Breast epithelium (tissue), 4 donors: ENCODE measurements at regions not wholly inside any gene's neighbourhood (a gene's known extent, or its start where the extent isn't known, plus 50 kb on each side); places are given as distances from the start of the nearest gene placed in this dataset.
"Not testable (repeated sequence)": the region's sequence is repeated elsewhere in the genome, so short reads cannot be mapped to it uniquely, and the experiment has no call there.

ENCODE experiments used
- DNase-seq, 2 donors: peaks; one replicate each; pipeline ENCODE4 v3.0.0-alpha.2; 2019; ENCODE audit warnings: low spot score in 2 of 2
- H3K27ac ChIP-seq, 2 donors: fragments of 200-600 bp; sonication (generic) in 1 of 2; one replicate each; pipeline ENCODE4 v1.5.1; 2016 to 2019; ENCODE audit warnings: mild to moderate bottlenecking in 1 of 2
- H3K27me3 ChIP-seq, 2 donors: fragments of 200-600 bp; sonication (generic) in 1 of 2; one replicate each; pipeline versions ENCODE4 v1.5.1 to v1.6.0; 2017 to 2019; ENCODE audit warnings: control low read depth in 1 of 2, mild to moderate bottlenecking in 1 of 2
- H3K36me3 ChIP-seq: fragments of 200-600 bp; one replicate; pipeline ENCODE4 v1.5.1; 2019
- H3K4me1 ChIP-seq, 2 donors: fragments of 200-600 bp; sonication (generic); one replicate each; pipeline ENCODE4 v1.5.1; 2016 to 2019; ENCODE audit warnings: control low read depth in 1 of 2
- H3K4me3 ChIP-seq, 3 donors: fragments of 200-600 bp; sonication (generic); 1 replicate in 2 of 3; 2 replicates in 1 of 3; pipeline ENCODE4 v1.5.1; 2016 to 2019; ENCODE audit warnings: mild to moderate bottlenecking in 3 of 3, moderate library complexity in 2 of 3
- H3K9me3 ChIP-seq, 2 donors: fragments of 200-600 bp; sonication (generic) in 1 of 2; one replicate each; pipeline ENCODE4 v1.5.1; 2016 to 2019; ENCODE audit warnings: control low read depth in 1 of 2
- POLR2A ChIP-seq: fragments of 450-650 bp; IDR thresholded peaks from one replicate; pipeline ENCODE4 v1.6.1; 2016; ENCODE audit warnings: antibody characterized with exemption, mild to moderate bottlenecking, moderate library complexity
- POLR2AphosphoS5 ChIP-seq, 3 donors: sonication (generic); formaldehyde crosslinking; IDR thresholded peaks; one replicate each; pipeline ENCODE4 v1.6.1; 2017; ENCODE audit warnings: antibody characterized with exemption in 3 of 3
- intact Hi-C: fragments of 100-400 bp; cut with DNase I; formaldehyde crosslinking; loops from one replicate; pipeline ENCODE4 v1.15.1; 2023; ENCODE audit warnings: low total_unique reads
- TF ChIP-seq, protein P1 (sequence below), 3 donors: fragments of 450-650 bp; IDR thresholded peaks; one replicate each; pipeline ENCODE4 v1.5.1; 2016 to 2017; ENCODE audit warnings: antibody characterized with exemption in 3 of 3, mild to moderate bottlenecking in 3 of 3, moderate library complexity in 3 of 3

DNA sequence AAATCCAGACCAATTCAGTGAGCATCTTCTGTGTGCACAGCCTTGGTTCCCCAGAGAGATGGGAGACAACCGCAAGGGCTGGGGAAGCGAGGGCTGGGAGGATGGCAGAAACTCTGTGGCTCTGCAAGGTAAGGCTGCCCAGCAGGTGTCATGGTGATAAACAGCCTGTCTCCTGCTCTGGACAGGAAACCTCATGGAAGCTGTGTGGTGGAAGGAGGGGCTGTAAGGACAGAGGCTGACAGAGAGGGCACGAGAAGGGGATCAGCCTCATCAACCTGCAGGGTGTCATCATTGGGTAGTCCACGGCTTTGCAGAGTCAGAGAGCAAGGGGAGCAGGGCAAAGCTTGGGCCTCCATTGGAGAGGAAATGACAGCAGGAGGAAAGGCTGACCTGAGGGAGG, 138.4 kb upstream of the CADM1 start:
- TF ChIP-seq POLR2A (no peak), POLR2AphosphoS5 (IDR thresholded peaks at IDR 0.05) (no peak)
- TF ChIP-seq, protein P1, sequence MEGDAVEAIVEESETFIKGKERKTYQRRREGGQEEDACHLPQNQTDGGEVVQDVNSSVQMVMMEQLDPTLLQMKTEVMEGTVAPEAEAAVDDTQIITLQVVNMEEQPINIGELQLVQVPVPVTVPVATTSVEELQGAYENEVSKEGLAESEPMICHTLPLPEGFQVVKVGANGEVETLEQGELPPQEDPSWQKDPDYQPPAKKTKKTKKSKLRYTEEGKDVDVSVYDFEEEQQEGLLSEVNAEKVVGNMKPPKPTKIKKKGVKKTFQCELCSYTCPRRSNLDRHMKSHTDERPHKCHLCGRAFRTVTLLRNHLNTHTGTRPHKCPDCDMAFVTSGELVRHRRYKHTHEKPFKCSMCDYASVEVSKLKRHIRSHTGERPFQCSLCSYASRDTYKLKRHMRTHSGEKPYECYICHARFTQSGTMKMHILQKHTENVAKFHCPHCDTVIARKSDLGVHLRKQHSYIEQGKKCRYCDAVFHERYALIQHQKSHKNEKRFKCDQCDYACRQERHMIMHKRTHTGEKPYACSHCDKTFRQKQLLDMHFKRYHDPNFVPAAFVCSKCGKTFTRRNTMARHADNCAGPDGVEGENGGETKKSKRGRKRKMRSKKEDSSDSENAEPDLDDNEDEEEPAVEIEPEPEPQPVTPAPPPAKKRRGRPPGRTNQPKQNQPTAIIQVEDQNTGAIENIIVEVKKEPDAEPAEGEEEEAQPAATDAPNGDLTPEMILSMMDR (IDR thresholded peaks at IDR 0.05), result no peak
- Histone ChIP-seq H3K27ac (no peak overlapping the region), H3K27me3 (peaks cover 0 to 8% of the 10 kb centered on the region in 2 donors), H3K4me1 (no peaks in the 10 kb centered on the region), H3K4me3 (no peak overlapping the region), H3K36me3 (no peaks in the 10 kb centered on the region), H3K9me3 (no peaks in the 10 kb centered on the region)
- no peak for DNase-seq
- intact Hi-C loops, result no loop called here

DNA sequence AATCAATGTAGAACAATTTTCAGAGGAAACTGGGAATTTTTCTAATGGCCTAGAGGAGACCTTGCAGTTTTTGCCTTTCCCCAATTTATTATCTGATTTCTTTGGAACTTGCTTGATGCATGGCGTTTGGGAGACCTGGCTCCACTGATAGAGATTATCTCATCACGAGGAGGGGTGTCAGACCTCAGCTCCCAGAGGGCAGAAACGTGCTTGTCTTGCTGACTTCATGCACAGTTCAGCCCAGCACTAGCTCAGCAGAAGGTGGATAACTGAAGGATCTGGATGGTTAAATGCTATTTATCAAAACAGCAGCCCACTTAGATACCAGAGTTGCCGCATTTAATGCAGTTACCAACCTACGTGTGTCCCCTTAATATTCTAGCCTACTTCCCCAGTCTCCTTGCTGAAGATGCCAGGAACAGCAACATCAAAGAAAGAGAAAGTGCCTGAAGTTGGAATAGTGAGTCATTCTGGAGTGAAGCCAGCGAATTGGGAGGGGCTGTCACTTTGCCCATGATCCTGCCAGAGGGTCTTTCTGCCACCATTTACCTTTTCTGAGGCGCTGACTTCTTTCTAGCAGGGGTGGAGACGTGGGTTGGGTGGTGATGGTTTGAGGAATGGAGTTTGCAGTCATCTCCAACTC, 133.5 kb upstream of the CADM1 start:
- Histone ChIP-seq H3K4me1 (no peaks in the 10 kb centered on the region), H3K27ac (no peak overlapping the region), H3K9me3 (no peaks in the 10 kb centered on the region), H3K36me3 (no peaks in the 10 kb centered on the region), H3K4me3 (no peak overlapping the region), H3K27me3 (no peaks in the 10 kb centered on the region)
- no peak for DNase-seq
- TF ChIP-seq POLR2AphosphoS5 (IDR thresholded peaks at IDR 0.05) (no peak), POLR2A (no peak)
- TF ChIP-seq, protein P1 (IDR thresholded peaks at IDR 0.05), result no peak
- intact Hi-C loops, result no loop called here

DNA sequence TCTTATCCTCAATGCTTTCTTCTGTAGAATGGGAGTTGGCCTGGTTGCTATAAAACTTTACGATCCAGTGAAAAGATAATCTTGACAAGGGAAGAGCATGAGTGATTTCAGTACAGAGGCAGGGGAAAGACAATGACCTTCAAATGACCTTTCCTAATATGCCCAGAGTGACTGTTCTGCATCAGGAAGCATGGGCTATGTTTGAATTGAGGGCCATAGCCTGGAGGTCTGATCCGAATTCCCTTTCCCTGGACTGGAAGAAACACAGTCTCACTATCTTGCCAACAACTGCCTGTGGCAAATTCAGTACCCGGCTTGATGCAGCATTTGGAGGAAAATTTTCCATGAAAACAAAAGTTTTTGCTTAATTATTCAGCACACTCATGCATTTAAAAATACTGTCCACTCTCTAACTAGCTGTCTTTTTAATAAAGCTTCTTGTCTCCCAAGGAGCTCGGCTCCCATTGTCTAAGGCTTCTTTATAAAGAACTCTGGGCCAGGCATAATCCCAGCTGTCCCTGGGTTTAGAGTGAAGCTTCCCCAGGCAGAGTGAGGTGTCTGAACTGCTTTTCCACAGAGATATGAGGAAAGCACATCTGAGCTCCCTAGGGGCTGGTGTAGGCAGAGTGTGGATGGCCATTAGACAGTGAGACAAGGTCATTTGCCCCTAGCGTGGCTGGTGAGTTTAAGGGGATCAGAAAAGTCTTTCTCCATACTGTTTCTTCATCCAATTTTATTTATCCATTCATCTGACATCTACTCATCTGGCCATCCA, 132.7 kb upstream of the CADM1 start:
- TF ChIP-seq POLR2A (no peak), POLR2AphosphoS5 (IDR thresholded peaks at IDR 0.05) (no peak)
- TF ChIP-seq, protein P1 (IDR thresholded peaks at IDR 0.05), result no peak
- H3K27me3 ChIP-seq, result no peaks in the 10 kb centered on the region
- H3K27ac ChIP-seq, result no peak overlapping the region
- no peak overlapping the region for H3K4me3 ChIP-seq
- H3K9me3 ChIP-seq, result no peaks in the 10 kb centered on the region
- DNase-seq, result no peak
- H3K4me1 ChIP-seq, result no peaks in the 10 kb centered on the region
- intact Hi-C loops, result no loop called here
- H3K36me3 ChIP-seq, result no peaks in the 10 kb centered on the region

DNA sequence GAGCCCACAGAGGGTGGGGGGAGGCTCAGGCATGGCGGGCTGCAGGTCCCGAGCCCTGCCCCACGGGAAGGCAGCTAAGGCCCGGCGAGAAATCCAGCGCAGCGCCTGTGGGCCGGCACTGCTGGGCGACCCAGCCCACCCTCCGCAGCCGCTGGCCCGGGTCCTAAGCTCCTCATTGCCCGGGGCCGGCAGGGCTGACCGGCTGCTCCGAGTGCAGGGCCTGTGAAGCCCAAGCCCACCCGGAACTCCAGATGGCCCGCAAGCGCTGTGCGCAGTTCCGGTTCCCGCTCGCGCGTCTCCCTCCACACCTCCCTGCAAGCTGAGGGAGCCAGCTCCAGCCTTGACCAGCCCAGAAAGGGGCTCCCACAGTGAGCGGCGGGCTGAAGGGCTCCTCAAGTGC, 129.8 kb upstream of the CADM1 start:
- H3K27ac ChIP-seq, H3K4me3 ChIP-seq, H3K4me1 ChIP-seq, H3K27me3 ChIP-seq, H3K36me3 ChIP-seq, DNase-seq, H3K9me3 ChIP-seq, intact Hi-C loops: not testable (repeated sequence)

DNA sequence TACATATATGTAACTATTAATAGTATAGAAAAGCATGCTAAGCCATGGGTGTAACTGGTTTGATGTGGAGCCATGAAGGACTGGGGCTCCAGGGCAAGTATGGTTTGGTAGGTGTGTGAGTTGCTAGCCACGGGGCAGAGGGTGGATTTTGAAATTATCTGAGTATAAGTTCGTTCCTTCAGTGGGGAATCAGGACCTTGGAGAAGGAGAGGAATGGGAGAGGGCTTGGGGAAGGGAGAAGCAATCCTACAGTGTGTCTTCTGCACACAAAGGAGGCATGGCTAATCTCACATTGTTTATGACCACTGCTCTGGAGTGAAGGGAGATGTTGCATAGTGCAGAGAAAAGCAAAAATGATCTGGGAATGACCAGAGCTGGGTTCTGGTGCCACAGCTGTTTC, 127.8 kb upstream of the CADM1 start:
- TF ChIP-seq POLR2AphosphoS5 (IDR thresholded peaks at IDR 0.05) (no peak), POLR2A (no peak)
- TF ChIP-seq, protein P1 (IDR thresholded peaks at IDR 0.05), result no peak
- no peaks in the 10 kb centered on the region for H3K27me3 ChIP-seq

More for the DNA sequence above, 127.8 kb upstream of the CADM1 start:
- no peak overlapping the region for H3K27ac ChIP-seq
- no peak for DNase-seq
- H3K9me3 ChIP-seq, result no peaks in the 10 kb centered on the region
- no peaks in the 10 kb centered on the region for H3K36me3 ChIP-seq
- H3K4me3 ChIP-seq, result no peak overlapping the region
- intact Hi-C loops, result no loop called here
- no peaks in the 10 kb centered on the region for H3K4me1 ChIP-seq
